ENCODE measurements at regions not wholly inside any gene's neighbourhood (a gene's known extent, or its start where the extent isn't known, plus 50 kb on each side); places are given as distances from the start of the nearest gene placed in this dataset.
A peak's percentile ranks its signal among the peaks of the same experiment; 100 is the strongest.

GRCh38 chr12:70982991-70983390 is 62.5 kb upstream of the PTPRR start (continued):
- TF ChIP-seq, protein P1, sequence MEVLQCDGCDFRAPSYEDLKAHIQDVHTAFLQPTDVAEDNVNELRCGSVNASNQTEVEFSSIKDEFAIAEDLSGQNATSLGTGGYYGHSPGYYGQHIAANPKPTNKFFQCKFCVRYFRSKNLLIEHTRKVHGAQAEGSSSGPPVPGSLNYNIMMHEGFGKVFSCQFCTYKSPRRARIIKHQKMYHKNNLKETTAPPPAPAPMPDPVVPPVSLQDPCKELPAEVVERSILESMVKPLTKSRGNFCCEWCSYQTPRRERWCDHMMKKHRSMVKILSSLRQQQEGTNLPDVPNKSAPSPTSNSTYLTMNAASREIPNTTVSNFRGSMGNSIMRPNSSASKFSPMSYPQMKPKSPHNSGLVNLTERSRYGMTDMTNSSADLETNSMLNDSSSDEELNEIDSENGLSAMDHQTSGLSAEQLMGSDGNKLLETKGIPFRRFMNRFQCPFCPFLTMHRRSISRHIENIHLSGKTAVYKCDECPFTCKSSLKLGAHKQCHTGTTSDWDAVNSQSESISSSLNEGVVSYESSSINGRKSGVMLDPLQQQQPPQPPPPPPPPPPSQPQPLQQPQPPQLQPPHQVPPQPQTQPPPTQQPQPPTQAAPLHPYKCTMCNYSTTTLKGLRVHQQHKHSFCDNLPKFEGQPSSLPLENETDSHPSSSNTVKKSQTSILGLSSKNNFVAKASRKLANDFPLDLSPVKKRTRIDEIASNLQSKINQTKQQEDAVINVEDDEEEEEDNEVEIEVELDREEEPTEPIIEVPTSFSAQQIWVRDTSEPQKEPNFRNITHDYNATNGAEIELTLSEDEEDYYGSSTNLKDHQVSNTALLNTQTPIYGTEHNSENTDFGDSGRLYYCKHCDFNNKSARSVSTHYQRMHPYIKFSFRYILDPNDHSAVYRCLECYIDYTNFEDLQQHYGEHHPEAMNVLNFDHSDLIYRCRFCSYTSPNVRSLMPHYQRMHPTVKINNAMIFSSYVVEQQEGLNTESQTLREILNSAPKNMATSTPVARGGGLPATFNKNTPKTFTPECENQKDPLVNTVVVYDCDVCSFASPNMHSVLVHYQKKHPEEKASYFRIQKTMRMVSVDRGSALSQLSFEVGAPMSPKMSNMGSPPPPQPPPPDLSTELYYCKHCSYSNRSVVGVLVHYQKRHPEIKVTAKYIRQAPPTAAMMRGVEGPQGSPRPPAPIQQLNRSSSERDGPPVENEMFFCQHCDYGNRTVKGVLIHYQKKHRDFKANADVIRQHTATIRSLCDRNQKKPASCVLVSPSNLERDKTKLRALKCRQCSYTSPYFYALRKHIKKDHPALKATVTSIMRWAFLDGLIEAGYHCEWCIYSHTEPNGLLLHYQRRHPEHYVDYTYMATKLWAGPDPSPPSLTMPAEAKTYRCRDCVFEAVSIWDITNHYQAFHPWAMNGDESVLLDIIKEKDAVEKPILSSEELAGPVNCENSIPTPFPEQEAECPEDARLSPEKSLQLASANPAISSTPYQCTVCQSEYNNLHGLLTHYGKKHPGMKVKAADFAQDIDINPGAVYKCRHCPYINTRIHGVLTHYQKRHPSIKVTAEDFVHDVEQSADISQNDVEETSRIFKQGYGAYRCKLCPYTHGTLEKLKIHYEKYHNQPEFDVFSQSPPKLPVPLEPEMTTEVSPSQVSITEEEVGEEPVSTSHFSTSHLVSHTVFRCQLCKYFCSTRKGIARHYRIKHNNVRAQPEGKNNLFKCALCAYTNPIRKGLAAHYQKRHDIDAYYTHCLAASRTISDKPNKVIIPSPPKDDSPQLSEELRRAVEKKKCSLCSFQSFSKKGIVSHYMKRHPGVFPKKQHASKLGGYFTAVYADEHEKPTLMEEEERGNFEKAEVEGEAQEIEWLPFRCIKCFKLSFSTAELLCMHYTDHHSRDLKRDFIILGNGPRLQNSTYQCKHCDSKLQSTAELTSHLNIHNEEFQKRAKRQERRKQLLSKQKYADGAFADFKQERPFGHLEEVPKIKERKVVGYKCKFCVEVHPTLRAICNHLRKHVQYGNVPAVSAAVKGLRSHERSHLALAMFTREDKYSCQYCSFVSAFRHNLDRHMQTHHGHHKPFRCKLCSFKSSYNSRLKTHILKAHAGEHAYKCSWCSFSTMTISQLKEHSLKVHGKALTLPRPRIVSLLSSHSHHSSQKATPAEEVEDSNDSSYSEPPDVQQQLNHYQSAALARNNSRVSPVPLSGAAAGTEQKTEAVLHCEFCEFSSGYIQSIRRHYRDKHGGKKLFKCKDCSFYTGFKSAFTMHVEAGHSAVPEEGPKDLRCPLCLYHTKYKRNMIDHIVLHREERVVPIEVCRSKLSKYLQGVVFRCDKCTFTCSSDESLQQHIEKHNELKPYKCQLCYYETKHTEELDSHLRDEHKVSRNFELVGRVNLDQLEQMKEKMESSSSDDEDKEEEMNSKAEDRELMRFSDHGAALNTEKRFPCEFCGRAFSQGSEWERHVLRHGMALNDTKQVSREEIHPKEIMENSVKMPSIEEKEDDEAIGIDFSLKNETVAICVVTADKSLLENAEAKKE (CRISPR knock-in tag; IDR thresholded peaks at IDR 0.05), result no peak

- Histone ChIP-seq H3F3A (replicated peaks; ENCODE audit: low read depth) (no peaks in the 10 kb centered on the region), H3K4me1 (ENCODE audit: insufficient read depth) (0 out of 2 replicates have a peak, but pooled peaks cover 3% of the 10 kb centered on the region), H3K4me3 (no peak overlapping the region), H3K79me2 (replicated peaks; ENCODE audit: insufficient read depth) (no peaks in the 10 kb centered on the region), H2AFZ (no peak overlapping the region), H3K27ac (ENCODE audit: low read depth) (peak overlapping the region; percentile 30; the same call in 1 of the 2 replicates), H4K20me1 (replicated peaks; ENCODE audit: insufficient read depth) (no peaks in the 10 kb centered on the region), H3K27me3 (ENCODE audit: insufficient read depth) (no peaks in the 10 kb centered on the region), H3K36me3 (ENCODE audit: insufficient read depth) (no peaks in the 10 kb centered on the region), H3K9me2 (ENCODE audit: insufficient read depth) (no peaks in the 10 kb centered on the region), H3K4me2 (no peak overlapping the region)
- no peak overlapping the region for H3K4me3 Mint-ChIP-seq
- H3K27ac Mint-ChIP-seq, result no peak overlapping the region
- H3K36me3 Mint-ChIP-seq (ENCODE audit: low read depth), result no peaks in the 10 kb centered on the region
- DNase-seq (ENCODE audit: low spot score) (no peak), ATAC-seq (no peak)
- H3K9me3 Mint-ChIP-seq, result no peaks in the 10 kb centered on the region
- no peaks in the 10 kb centered on the region for H3K27me3 Mint-ChIP-seq (ENCODE audit: insufficient read depth, low read depth, poor library complexity)
- peaks cover 22% of the 10 kb centered on the region for H3K4me1 Mint-ChIP-seq
- TF ChIP-seq ETS1 (IDR thresholded peaks at IDR 0.05) (no peak), NANOG (IDR thresholded peaks at IDR 0.05; ENCODE audit: borderline replicate concordance) (no peak), JUNB (IDR thresholded peaks at IDR 0.05; ENCODE audit: unreplicated experiment) (no peak)
- TF ChIP-seq, protein P1 (CRISPR knock-in tag; IDR thresholded peaks at IDR 0.05), result no peak
- TF ChIP-seq, protein P2, sequence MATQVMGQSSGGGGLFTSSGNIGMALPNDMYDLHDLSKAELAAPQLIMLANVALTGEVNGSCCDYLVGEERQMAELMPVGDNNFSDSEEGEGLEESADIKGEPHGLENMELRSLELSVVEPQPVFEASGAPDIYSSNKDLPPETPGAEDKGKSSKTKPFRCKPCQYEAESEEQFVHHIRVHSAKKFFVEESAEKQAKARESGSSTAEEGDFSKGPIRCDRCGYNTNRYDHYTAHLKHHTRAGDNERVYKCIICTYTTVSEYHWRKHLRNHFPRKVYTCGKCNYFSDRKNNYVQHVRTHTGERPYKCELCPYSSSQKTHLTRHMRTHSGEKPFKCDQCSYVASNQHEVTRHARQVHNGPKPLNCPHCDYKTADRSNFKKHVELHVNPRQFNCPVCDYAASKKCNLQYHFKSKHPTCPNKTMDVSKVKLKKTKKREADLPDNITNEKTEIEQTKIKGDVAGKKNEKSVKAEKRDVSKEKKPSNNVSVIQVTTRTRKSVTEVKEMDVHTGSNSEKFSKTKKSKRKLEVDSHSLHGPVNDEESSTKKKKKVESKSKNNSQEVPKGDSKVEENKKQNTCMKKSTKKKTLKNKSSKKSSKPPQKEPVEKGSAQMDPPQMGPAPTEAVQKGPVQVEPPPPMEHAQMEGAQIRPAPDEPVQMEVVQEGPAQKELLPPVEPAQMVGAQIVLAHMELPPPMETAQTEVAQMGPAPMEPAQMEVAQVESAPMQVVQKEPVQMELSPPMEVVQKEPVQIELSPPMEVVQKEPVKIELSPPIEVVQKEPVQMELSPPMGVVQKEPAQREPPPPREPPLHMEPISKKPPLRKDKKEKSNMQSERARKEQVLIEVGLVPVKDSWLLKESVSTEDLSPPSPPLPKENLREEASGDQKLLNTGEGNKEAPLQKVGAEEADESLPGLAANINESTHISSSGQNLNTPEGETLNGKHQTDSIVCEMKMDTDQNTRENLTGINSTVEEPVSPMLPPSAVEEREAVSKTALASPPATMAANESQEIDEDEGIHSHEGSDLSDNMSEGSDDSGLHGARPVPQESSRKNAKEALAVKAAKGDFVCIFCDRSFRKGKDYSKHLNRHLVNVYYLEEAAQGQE (IDR thresholded peaks at IDR 0.05; ENCODE audit: unreplicated experiment), result no peak
Observed at GRCh38 chr12:70982286-70982685, 61.7 kb upstream of the PTPRR start.
